ENCODE measurements at regions not wholly inside any gene's neighbourhood (a gene's known extent, or its start where the extent isn't known, plus 50 kb on each side); places are given as distances from the start of the nearest gene placed in this dataset.

DNA sequence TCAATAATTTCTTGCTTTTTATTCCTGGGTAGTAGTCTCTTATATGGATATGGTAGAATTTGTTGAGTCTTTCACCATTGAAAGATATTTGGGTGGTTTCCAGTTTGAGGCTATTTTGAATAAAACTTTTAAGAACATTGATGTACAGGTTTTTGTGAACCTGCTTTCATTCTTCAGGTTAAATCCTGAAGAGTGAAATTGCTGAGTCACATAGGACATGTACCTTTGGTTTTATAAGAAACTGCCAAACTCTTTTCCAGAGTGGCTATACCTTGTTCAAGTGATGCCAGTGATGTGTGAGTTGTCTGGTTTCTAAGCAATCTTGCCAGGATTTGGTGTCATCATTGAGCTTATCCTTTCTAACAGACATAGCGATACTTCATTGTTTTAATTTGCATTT, 184.6 kb upstream of the PZP start:
- TF ChIP-seq, protein P1, sequence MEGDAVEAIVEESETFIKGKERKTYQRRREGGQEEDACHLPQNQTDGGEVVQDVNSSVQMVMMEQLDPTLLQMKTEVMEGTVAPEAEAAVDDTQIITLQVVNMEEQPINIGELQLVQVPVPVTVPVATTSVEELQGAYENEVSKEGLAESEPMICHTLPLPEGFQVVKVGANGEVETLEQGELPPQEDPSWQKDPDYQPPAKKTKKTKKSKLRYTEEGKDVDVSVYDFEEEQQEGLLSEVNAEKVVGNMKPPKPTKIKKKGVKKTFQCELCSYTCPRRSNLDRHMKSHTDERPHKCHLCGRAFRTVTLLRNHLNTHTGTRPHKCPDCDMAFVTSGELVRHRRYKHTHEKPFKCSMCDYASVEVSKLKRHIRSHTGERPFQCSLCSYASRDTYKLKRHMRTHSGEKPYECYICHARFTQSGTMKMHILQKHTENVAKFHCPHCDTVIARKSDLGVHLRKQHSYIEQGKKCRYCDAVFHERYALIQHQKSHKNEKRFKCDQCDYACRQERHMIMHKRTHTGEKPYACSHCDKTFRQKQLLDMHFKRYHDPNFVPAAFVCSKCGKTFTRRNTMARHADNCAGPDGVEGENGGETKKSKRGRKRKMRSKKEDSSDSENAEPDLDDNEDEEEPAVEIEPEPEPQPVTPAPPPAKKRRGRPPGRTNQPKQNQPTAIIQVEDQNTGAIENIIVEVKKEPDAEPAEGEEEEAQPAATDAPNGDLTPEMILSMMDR (conservative IDR thresholded peaks at IDR 0.05) = no peak
- no peak overlapping the region for H3K4me3 Mint-ChIP-seq
- DNase-seq (ENCODE audit: low read depth, low spot score) = no peak
- H3K36me3 Mint-ChIP-seq (ENCODE audit: low read depth) = peaks cover 4% of the 10 kb centered on the region
- H3K9me3 Mint-ChIP-seq = no peaks in the 10 kb centered on the region
- H3K4me1 Mint-ChIP-seq = peaks cover 13% of the 10 kb centered on the region
- no peak overlapping the region for H3K27ac Mint-ChIP-seq (ENCODE audit: unreplicated experiment)
- H3K27me3 Mint-ChIP-seq (ENCODE audit: low read depth) = no peaks in the 10 kb centered on the region

DNA sequence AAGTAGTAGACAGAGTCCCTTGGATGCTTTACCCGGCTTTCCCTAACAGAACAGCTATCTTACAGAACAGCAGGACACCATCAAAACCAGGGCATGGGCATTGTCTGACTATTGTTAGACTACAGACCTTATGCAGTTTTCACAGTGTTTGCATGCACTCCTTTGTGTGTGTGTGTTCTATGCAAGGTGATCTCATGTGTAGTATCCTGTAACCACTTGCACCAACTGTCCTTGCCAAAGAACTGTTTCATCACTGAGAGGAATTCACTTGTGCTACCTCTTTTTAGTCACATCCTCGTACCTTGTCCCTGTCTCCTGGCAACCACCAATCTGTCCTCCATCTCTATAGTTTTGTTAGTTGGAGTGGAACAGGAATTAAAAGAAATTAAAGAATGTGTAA, 183.6 kb upstream of the PZP start:
- Mint-ChIP-seq H3K4me3 (no peak overlapping the region), H3K4me1 (peaks cover 13% of the 10 kb centered on the region), H3K27ac (ENCODE audit: unreplicated experiment) (no peak overlapping the region), H3K27me3 (ENCODE audit: low read depth) (no peaks in the 10 kb centered on the region), H3K9me3 (no peaks in the 10 kb centered on the region), H3K36me3 (ENCODE audit: low read depth) (peaks cover 4% of the 10 kb centered on the region)
- TF ChIP-seq, protein P1 (conservative IDR thresholded peaks at IDR 0.05) = no peak
- DNase-seq (ENCODE audit: low read depth, low spot score) = no peak

DNA sequence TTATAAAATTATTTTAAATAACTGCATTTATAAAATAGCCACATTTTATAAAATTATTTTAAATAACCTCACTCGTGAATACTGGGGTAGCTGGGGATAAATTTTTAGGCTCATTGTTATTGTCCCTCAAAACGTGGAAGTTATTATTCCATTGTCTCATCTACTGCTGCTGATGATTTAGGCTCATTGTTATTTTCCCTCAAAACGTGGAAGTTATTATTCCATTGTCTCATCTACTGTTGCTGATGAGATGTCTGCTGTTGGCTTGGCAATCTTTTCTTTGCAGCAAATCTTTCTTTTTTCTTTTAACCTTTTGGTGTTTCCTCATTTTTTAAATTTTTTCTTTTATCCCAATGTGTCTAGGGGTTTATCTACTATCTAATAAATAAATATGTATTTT, 182.6 kb upstream of the PZP start:
- TF ChIP-seq, protein P1 (conservative IDR thresholded peaks at IDR 0.05) = no peak
- no peak overlapping the region for H3K27ac Mint-ChIP-seq (ENCODE audit: unreplicated experiment)
- no peak overlapping the region for H3K4me3 Mint-ChIP-seq
- peaks cover 2% of the 10 kb centered on the region for H3K36me3 Mint-ChIP-seq (ENCODE audit: low read depth)
- no peaks in the 10 kb centered on the region for H3K9me3 Mint-ChIP-seq
- no peak for DNase-seq (ENCODE audit: low read depth, low spot score)
- H3K4me1 Mint-ChIP-seq = peaks cover 13% of the 10 kb centered on the region
- no peaks in the 10 kb centered on the region for H3K27me3 Mint-ChIP-seq (ENCODE audit: low read depth)

DNA sequence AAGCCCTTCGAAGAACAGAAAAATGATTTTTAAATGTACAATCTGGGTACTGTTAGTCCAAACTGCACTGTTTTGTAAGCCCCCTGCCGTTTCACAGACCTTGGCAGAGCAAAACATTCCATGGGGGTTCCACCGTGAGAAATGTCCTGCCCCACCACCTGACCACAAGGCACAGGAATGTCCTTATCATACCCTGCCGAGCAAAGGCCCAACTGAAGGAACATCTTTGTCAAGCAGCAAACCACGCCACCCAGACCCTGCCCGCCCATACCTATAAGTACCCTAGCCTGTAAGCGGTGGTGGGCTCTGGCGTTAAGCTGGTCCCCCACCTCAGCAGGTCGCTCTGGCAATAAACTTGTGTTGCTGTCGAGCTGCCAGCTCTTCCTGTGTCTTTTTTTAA, 181.6 kb upstream of the PZP start:
- Mint-ChIP-seq H3K4me3 (no peak overlapping the region), H3K27ac (ENCODE audit: unreplicated experiment) (peak overlapping the region; percentile 55), H3K4me1 (peaks cover 13% of the 10 kb centered on the region), H3K9me3 (no peaks in the 10 kb centered on the region), H3K36me3 (ENCODE audit: low read depth) (peaks cover 2% of the 10 kb centered on the region), H3K27me3 (ENCODE audit: low read depth) (no peaks in the 10 kb centered on the region)
- TF ChIP-seq, protein P1 (conservative IDR thresholded peaks at IDR 0.05) = no peak
- DNase-seq (ENCODE audit: low read depth, low spot score) = no peak

DNA sequence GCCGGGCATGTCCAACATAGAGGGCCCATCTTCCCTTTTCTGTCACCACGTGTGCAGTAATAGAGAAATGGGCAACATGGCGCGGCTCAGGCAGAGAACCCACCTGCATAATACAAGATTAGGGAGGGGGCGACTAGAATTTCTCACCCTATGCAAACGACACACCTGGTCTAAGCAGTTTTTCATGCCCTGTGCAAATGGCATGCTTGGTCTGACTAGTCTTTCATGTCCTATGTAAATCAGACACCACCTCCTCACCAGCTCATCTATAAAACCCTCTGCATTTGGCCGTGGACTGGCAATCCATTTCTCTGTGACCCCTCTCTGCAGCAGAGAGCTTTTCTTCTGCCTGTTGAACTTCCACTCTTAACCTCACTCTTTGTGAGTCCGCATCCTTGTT, 180.2 kb upstream of the PZP start:
- H3K4me3 Mint-ChIP-seq = no peak overlapping the region
- TF ChIP-seq, protein P1 (conservative IDR thresholded peaks at IDR 0.05) = no peak
- H3K27ac Mint-ChIP-seq (ENCODE audit: unreplicated experiment) = no peak overlapping the region
- peaks cover 13% of the 10 kb centered on the region for H3K4me1 Mint-ChIP-seq
- no peaks in the 10 kb centered on the region for H3K9me3 Mint-ChIP-seq
- H3K27me3 Mint-ChIP-seq (ENCODE audit: low read depth) = no peaks in the 10 kb centered on the region
- peaks cover 2% of the 10 kb centered on the region for H3K36me3 Mint-ChIP-seq (ENCODE audit: low read depth)
- no peak for DNase-seq (ENCODE audit: low read depth, low spot score)

DNA sequence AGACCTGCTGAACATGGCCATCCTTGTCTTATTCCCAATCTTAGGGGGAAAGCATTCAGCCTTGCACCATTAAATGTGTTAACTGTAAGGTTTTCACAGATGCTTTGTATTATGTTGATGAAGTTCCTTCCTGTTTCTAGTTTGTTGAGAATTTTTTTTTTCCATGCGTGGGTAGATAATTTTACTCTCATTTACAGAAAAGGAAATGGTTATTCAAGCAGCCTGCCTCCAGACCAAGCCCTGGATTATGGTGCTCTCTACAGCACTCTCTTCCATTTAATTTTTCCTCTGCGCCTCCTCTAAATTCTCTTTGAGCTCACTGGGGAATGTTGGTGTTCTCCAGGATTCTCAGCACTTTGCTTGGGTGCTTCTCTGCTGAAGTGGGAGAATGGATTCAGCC, 179.3 kb upstream of the PZP start:
- TF ChIP-seq, protein P1 (conservative IDR thresholded peaks at IDR 0.05) = no peak
- H3K27ac Mint-ChIP-seq (ENCODE audit: unreplicated experiment) = no peak overlapping the region

More for the DNA sequence above, 179.3 kb upstream of the PZP start:
- Mint-ChIP-seq H3K4me1 (peaks cover 12% of the 10 kb centered on the region), H3K4me3 (no peak overlapping the region), H3K9me3 (no peaks in the 10 kb centered on the region), H3K36me3 (ENCODE audit: low read depth) (peaks cover 2% of the 10 kb centered on the region), H3K27me3 (ENCODE audit: low read depth) (no peaks in the 10 kb centered on the region)
- no peak for DNase-seq (ENCODE audit: low read depth, low spot score)

All from neural crest cell (in vitro differentiated cells).